IMR-90 (cell line): ENCODE measurements at regions not wholly inside any gene's neighbourhood (a gene's known extent, or its start where the extent isn't known, plus 50 kb on each side); places are given as distances from the start of the nearest gene placed in this dataset.

Experiments
- ATAC-seq: fragments of 200-7000 bp; cut with Tn5 transposase; 2 replicates; pipeline ENCODE4 v1.9.1; 2020; ENCODE audit warnings: low read depth, mild to moderate bottlenecking, moderate library complexity
- BruUV-seq: library from RNA; stranded (reverse); fragments of 400-500 nt; replicated peaks from 2 replicates; lab custom pipeline; 2021; lab: Mats Ljungman, UMichigan
- CTCF ChIA-PET: fragments of 300-600 bp; formaldehyde crosslinking; extraction: SDS; loops from one replicate; lab custom pipeline; 2021; ENCODE audit warnings: antibody characterized with exemption; lab: Yijun Ruan, JAX
- POLR2A ChIA-PET: fragments of 300-600 bp; sonication (Branson Sonifier 250); formaldehyde crosslinking; loops from one replicate; lab custom pipeline; 2022; ENCODE audit warnings: antibody characterized with exemption; ENCODE audit not compliant: unreplicated experiment; lab: Charles Lee
- DNase-seq: peaks from one replicate; pipeline ENCODE4 v3.0.0; 2013
- H2AFZ ChIP-seq: replicated peaks from 2 replicates; pipeline ENCODE3; 2013; ENCODE audit warnings: low read length, mild to moderate bottlenecking; ENCODE audit not compliant: poor library complexity
- H2AK5ac ChIP-seq: 2 replicates; pipeline ENCODE4 v1.6.1; 2013; ENCODE audit warnings: low read depth, low read length, inconsistent platforms
- H2AK9ac ChIP-seq: replicated peaks from 2 replicates; pipeline ENCODE3; 2013; ENCODE audit warnings: mild to moderate bottlenecking, low read depth, low read length, moderate library complexity; ENCODE audit not compliant: poor library complexity
- H2BK120ac ChIP-seq: 2 replicates; pipeline ENCODE4 v1.6.1; 2013; ENCODE audit warnings: low read depth, low read length, inconsistent platforms
- H2BK15ac ChIP-seq: 3 replicates; pipeline ENCODE4 v1.6.1; 2013; ENCODE audit warnings: low read depth, low read length, inconsistent platforms
- H2BK20ac ChIP-seq: 2 replicates; pipeline ENCODE4 v1.6.1; 2013; ENCODE audit warnings: low read depth, mild to moderate bottlenecking, inconsistent platforms, low read length, moderate library complexity
- H2BK5ac ChIP-seq: 2 replicates; pipeline ENCODE4 v1.6.1; 2013; ENCODE audit warnings: mild to moderate bottlenecking, low read depth, low read length, inconsistent platforms; ENCODE audit not compliant: poor library complexity, severe bottlenecking
- H3K14ac ChIP-seq: replicated peaks from 2 replicates; pipeline ENCODE4 v1.6.1; 2013; ENCODE audit warnings: low read depth, low read length, inconsistent platforms
- H3K18ac ChIP-seq: 2 replicates; pipeline ENCODE4 v1.6.1; 2013; ENCODE audit warnings: low read depth, low read length, control low read depth
- H3K23ac ChIP-seq: 2 replicates; pipeline ENCODE4 v1.6.1; 2013; ENCODE audit warnings: low read depth, low read length, inconsistent platforms
- H3K27ac ChIP-seq: 2 replicates; pipeline ENCODE4 v1.5.1; 2013; ENCODE audit warnings: mild to moderate bottlenecking, control low read depth, low read length; ENCODE audit not compliant: insufficient read depth
- H3K27me3 ChIP-seq: 2 replicates; pipeline ENCODE4 v1.6.1; 2013; ENCODE audit warnings: low read length; ENCODE audit not compliant: control insufficient read depth, insufficient read depth
- H3K36me3 ChIP-seq: 2 replicates; pipeline ENCODE4 v1.6.1; 2013; ENCODE audit warnings: low read length, mixed read lengths; ENCODE audit not compliant: control insufficient read depth, insufficient read depth
- H3K4ac ChIP-seq: 2 replicates; pipeline ENCODE4 v1.6.1; 2013; ENCODE audit warnings: low read depth, low read length, inconsistent platforms
- H3K4me1 ChIP-seq: 2 replicates; pipeline ENCODE4 v1.6.1; 2013; ENCODE audit warnings: low read length, mixed read lengths; ENCODE audit not compliant: control insufficient read depth, insufficient read depth
- H3K4me2 ChIP-seq: 2 replicates; pipeline ENCODE4 v1.6.1; 2013; ENCODE audit warnings: low read depth, mild to moderate bottlenecking, control low read depth, low read length, moderate library complexity
- H3K4me3 ChIP-seq: 2 replicates; pipeline ENCODE4 v1.5.1; 2013; ENCODE audit warnings: low read depth, mild to moderate bottlenecking, control low read depth, low read length, moderate library complexity; ENCODE audit not compliant: insufficient read depth
- H3K56ac ChIP-seq: 2 replicates; pipeline ENCODE4 v1.6.1; 2013; ENCODE audit warnings: low read length, inconsistent platforms; ENCODE audit not compliant: insufficient read depth; ENCODE audit errors: extremely low read depth
- H3K79me1 ChIP-seq, 2 experiments: 2 replicates each; pipeline ENCODE4 v1.6.1; 2013; ENCODE audit warnings: low read length in 2 of 2, inconsistent platforms in 1 of 2, low read depth in 1 of 2
- H3K9ac ChIP-seq: 2 replicates; pipeline ENCODE4 v1.6.1; 2013; ENCODE audit warnings: low read depth, low read length, control low read depth
- H3K9me1 ChIP-seq: 2 replicates; pipeline ENCODE4 v1.6.1; 2013; ENCODE audit warnings: low read length, inconsistent platforms; ENCODE audit not compliant: insufficient read depth
- H3K9me3 ChIP-seq: 2 replicates; pipeline ENCODE4 v1.6.1; 2013; ENCODE audit warnings: low read length; ENCODE audit not compliant: control insufficient read depth, insufficient read depth
- H4K20me1 ChIP-seq: 2 replicates; pipeline ENCODE4 v1.6.1; 2013; ENCODE audit warnings: low read length, inconsistent platforms; ENCODE audit not compliant: insufficient read depth
- H4K5ac ChIP-seq: 2 replicates; pipeline ENCODE4 v1.6.1; 2013; ENCODE audit warnings: mild to moderate bottlenecking, low read depth, low read length, control low read depth
- H4K8ac ChIP-seq, 2 experiments: 2 replicates each; pipeline ENCODE4 v1.6.1; 2013; ENCODE audit warnings: low read depth in 2 of 2, low read length in 2 of 2, control low read depth in 1 of 2, inconsistent platforms in 1 of 2
- H4K91ac ChIP-seq: 2 replicates; pipeline ENCODE4 v1.6.1; 2013; ENCODE audit warnings: low read depth, low read length, inconsistent platforms; ENCODE audit not compliant: insufficient read depth
- BHLHE40 ChIP-seq: fragments of 150-350 bp; IDR thresholded peaks from 2 replicates; pipeline ENCODE4 v1.6.1; 2016; ENCODE audit warnings: mild to moderate bottlenecking, low read depth, low read length
- CEBPB ChIP-seq: IDR thresholded peaks from 2 replicates; pipeline ENCODE4 v1.6.1; 2012; ENCODE audit warnings: low read depth, low read length, improper control_type of control experiment
- CHD1 ChIP-seq: IDR thresholded peaks from 2 replicates; pipeline ENCODE4 v1.6.1; 2012; ENCODE audit warnings: low read depth, low read length, improper control_type of control experiment
- CTCF ChIP-seq: conservative IDR thresholded peaks from 2 replicates; pipeline ENCODE4 v1.5.1; 2012; ENCODE audit warnings: mild to moderate bottlenecking, low read depth, low read length, improper control_type of control experiment
- ELK1 ChIP-seq: fragments of 150-350 bp; IDR thresholded peaks from 2 replicates; pipeline ENCODE4 v1.6.1; 2016; ENCODE audit warnings: low read depth, mild to moderate bottlenecking, low read length, moderate library complexity, borderline replicate concordance
- FOS ChIP-seq: fragments of 150-350 bp; IDR thresholded peaks from 2 replicates; pipeline ENCODE4 v1.6.1; 2016; ENCODE audit warnings: low read depth, low read length
- MAFK ChIP-seq: IDR thresholded peaks from 2 replicates; pipeline ENCODE4 v1.6.1; 2012; ENCODE audit warnings: low read depth, low read length, improper control_type of control experiment
- MXI1 ChIP-seq: IDR thresholded peaks from 2 replicates; pipeline ENCODE4 v1.6.1; 2012; ENCODE audit warnings: low read depth, mild to moderate bottlenecking, low read length, moderate library complexity, borderline replicate concordance
- NFE2L2 ChIP-seq: fragments of 150-350 bp; IDR thresholded peaks from 2 replicates; pipeline ENCODE4 v1.6.1; 2016; ENCODE audit warnings: low read depth, mild to moderate bottlenecking, low read length
- POLR2A ChIP-seq: IDR thresholded peaks from 2 replicates; pipeline ENCODE4 v1.6.1; 2012; ENCODE audit warnings: mild to moderate bottlenecking, low read depth, low read length
- RAD21 ChIP-seq: IDR thresholded peaks from 2 replicates; pipeline ENCODE4 v1.6.1; 2012; ENCODE audit warnings: low read length, improper control_type of control experiment
- RCOR1 ChIP-seq: IDR thresholded peaks from 2 replicates; pipeline ENCODE4 v1.6.1; 2012; ENCODE audit warnings: mild to moderate bottlenecking, low read length, improper control_type of control experiment; ENCODE audit not compliant: insufficient replicate concordance
- RFX5 ChIP-seq: IDR thresholded peaks from 2 replicates; pipeline ENCODE4 v1.8.0; 2012; ENCODE audit warnings: low read depth, mild to moderate bottlenecking, low read length, moderate library complexity
- dilution Hi-C: fragments of 300-500 bp; cut with HindIII; formaldehyde crosslinking; loops from one replicate; pipeline ENCODE4 v1.14.3; 2018; ENCODE audit warnings: low sequenced_read_pairs; ENCODE audit not compliant: unreplicated experiment
- in situ Hi-C: fragments of 300-500 bp; cut with MboI; formaldehyde crosslinking; loops from 3 replicates; pipeline ENCODE4 v1.14.3; 2019; ENCODE audit warnings: low sequenced_read_pairs, inconsistent platforms, mixed read lengths
- intact Hi-C: fragments of 100-400 bp; cut with micrococcal nuclease; formaldehyde crosslinking; loops from 2 replicates; pipeline ENCODE4 v1.10.0; 2022

- Histone ChIP-seq H3K56ac (no peak overlapping the region), H3K9ac (no peak overlapping the region), H3K9me3 (no peaks in the 10 kb centered on the region), H2BK120ac (no peak overlapping the region), H3K79me1 (no peaks in the 10 kb centered on the region), H3K4me2 (no peak overlapping the region), H2AK5ac (no peak overlapping the region), H3K27ac (no peak overlapping the region), H4K8ac (no peak overlapping the region), H3K4ac (no peak overlapping the region), H3K18ac (no peak overlapping the region), H2BK15ac (no peak overlapping the region), H4K5ac (no peak overlapping the region), H3K4me3 (no peak overlapping the region), H3K14ac (no peak overlapping the region), H2AFZ (no peak overlapping the region), H4K91ac (no peak overlapping the region), H3K9me1 (no peaks in the 10 kb centered on the region), H4K20me1 (no peaks in the 10 kb centered on the region), H3K27me3 (no peaks in the 10 kb centered on the region; the same call in 1 of the 2 replicates), H2BK5ac (no peak overlapping the region), H2AK9ac (no peak overlapping the region), H3K4me1 (no peaks in the 10 kb centered on the region), H3K36me3 (no peaks in the 10 kb centered on the region), H2BK20ac (no peak overlapping the region), H3K23ac (no peak overlapping the region)
- CTCF ChIA-PET, result no interaction called here
- DNase-seq (no peak), ATAC-seq (no peak)
- no peak for TF ChIP-seq RFX5
- TF ChIP-seq CTCF, result no peak
- no peak for TF ChIP-seq POLR2A
- TF ChIP-seq MAFK, result no peak
- no peak for TF ChIP-seq NFE2L2
- no peak for TF ChIP-seq ELK1
- no peak for TF ChIP-seq CHD1
- no peak for TF ChIP-seq RCOR1
- no peak for TF ChIP-seq RAD21
- TF ChIP-seq CEBPB, result no peak
- TF ChIP-seq BHLHE40, result no peak
- no peak for TF ChIP-seq FOS
- no peak for TF ChIP-seq MXI1
- POLR2A ChIA-PET, result no interaction called here
- no TSS peak for BruUV-seq
- intact Hi-C loops (no loop called here), dilution Hi-C loops (no loop called here), in situ Hi-C loops (no loop called here)
Measured at GRCh38 chr2:126832014-126832413, 66.7 kb upstream of the TEX51 start.
